IMR-90 (cell line): ENCODE measurements at regions not wholly inside any gene's neighbourhood (a gene's known extent, or its start where the extent isn't known, plus 50 kb on each side); places are given as distances from the start of the nearest gene placed in this dataset.

Experiments
- ATAC-seq: fragments of 200-7000 bp; cut with Tn5 transposase; 2 replicates; pipeline ENCODE4 v1.9.1; 2020; ENCODE audit warnings: low read depth, mild to moderate bottlenecking, moderate library complexity
- BruUV-seq: library from RNA; stranded (reverse); fragments of 400-500 nt; replicated peaks from 2 replicates; lab custom pipeline; 2021; lab: Mats Ljungman, UMichigan
- CTCF ChIA-PET: fragments of 300-600 bp; formaldehyde crosslinking; extraction: SDS; loops from one replicate; lab custom pipeline; 2021; ENCODE audit warnings: antibody characterized with exemption; lab: Yijun Ruan, JAX
- POLR2A ChIA-PET: fragments of 300-600 bp; sonication (Branson Sonifier 250); formaldehyde crosslinking; loops from one replicate; lab custom pipeline; 2022; ENCODE audit warnings: antibody characterized with exemption; ENCODE audit not compliant: unreplicated experiment; lab: Charles Lee
- DNase-seq: peaks from one replicate; pipeline ENCODE4 v3.0.0; 2013
- H2AFZ ChIP-seq: replicated peaks from 2 replicates; pipeline ENCODE3; 2013; ENCODE audit warnings: low read length, mild to moderate bottlenecking; ENCODE audit not compliant: poor library complexity
- H2AK5ac ChIP-seq: 2 replicates; pipeline ENCODE4 v1.6.1; 2013; ENCODE audit warnings: low read depth, low read length, inconsistent platforms
- H2AK9ac ChIP-seq: replicated peaks from 2 replicates; pipeline ENCODE3; 2013; ENCODE audit warnings: mild to moderate bottlenecking, low read depth, low read length, moderate library complexity; ENCODE audit not compliant: poor library complexity
- H2BK120ac ChIP-seq: 2 replicates; pipeline ENCODE4 v1.6.1; 2013; ENCODE audit warnings: low read depth, low read length, inconsistent platforms
- H2BK15ac ChIP-seq: 3 replicates; pipeline ENCODE4 v1.6.1; 2013; ENCODE audit warnings: low read depth, low read length, inconsistent platforms
- H2BK20ac ChIP-seq: 2 replicates; pipeline ENCODE4 v1.6.1; 2013; ENCODE audit warnings: low read depth, mild to moderate bottlenecking, inconsistent platforms, low read length, moderate library complexity
- H2BK5ac ChIP-seq: 2 replicates; pipeline ENCODE4 v1.6.1; 2013; ENCODE audit warnings: mild to moderate bottlenecking, low read depth, low read length, inconsistent platforms; ENCODE audit not compliant: poor library complexity, severe bottlenecking
- H3K14ac ChIP-seq: replicated peaks from 2 replicates; pipeline ENCODE4 v1.6.1; 2013; ENCODE audit warnings: low read depth, low read length, inconsistent platforms
- H3K18ac ChIP-seq: 2 replicates; pipeline ENCODE4 v1.6.1; 2013; ENCODE audit warnings: low read depth, low read length, control low read depth
- H3K23ac ChIP-seq: 2 replicates; pipeline ENCODE4 v1.6.1; 2013; ENCODE audit warnings: low read depth, low read length, inconsistent platforms
- H3K27ac ChIP-seq: 2 replicates; pipeline ENCODE4 v1.5.1; 2013; ENCODE audit warnings: mild to moderate bottlenecking, control low read depth, low read length; ENCODE audit not compliant: insufficient read depth
- H3K27me3 ChIP-seq: 2 replicates; pipeline ENCODE4 v1.6.1; 2013; ENCODE audit warnings: low read length; ENCODE audit not compliant: control insufficient read depth, insufficient read depth
- H3K36me3 ChIP-seq: 2 replicates; pipeline ENCODE4 v1.6.1; 2013; ENCODE audit warnings: low read length, mixed read lengths; ENCODE audit not compliant: control insufficient read depth, insufficient read depth
- H3K4ac ChIP-seq: 2 replicates; pipeline ENCODE4 v1.6.1; 2013; ENCODE audit warnings: low read depth, low read length, inconsistent platforms
- H3K4me1 ChIP-seq: 2 replicates; pipeline ENCODE4 v1.6.1; 2013; ENCODE audit warnings: low read length, mixed read lengths; ENCODE audit not compliant: control insufficient read depth, insufficient read depth
- H3K4me2 ChIP-seq: 2 replicates; pipeline ENCODE4 v1.6.1; 2013; ENCODE audit warnings: low read depth, mild to moderate bottlenecking, control low read depth, low read length, moderate library complexity
- H3K4me3 ChIP-seq: 2 replicates; pipeline ENCODE4 v1.5.1; 2013; ENCODE audit warnings: low read depth, mild to moderate bottlenecking, control low read depth, low read length, moderate library complexity; ENCODE audit not compliant: insufficient read depth
- H3K56ac ChIP-seq: 2 replicates; pipeline ENCODE4 v1.6.1; 2013; ENCODE audit warnings: low read length, inconsistent platforms; ENCODE audit not compliant: insufficient read depth; ENCODE audit errors: extremely low read depth
- H3K79me1 ChIP-seq, 2 experiments: 2 replicates each; pipeline ENCODE4 v1.6.1; 2013; ENCODE audit warnings: low read length in 2 of 2, inconsistent platforms in 1 of 2, low read depth in 1 of 2
- H3K9ac ChIP-seq: 2 replicates; pipeline ENCODE4 v1.6.1; 2013; ENCODE audit warnings: low read depth, low read length, control low read depth
- H3K9me1 ChIP-seq: 2 replicates; pipeline ENCODE4 v1.6.1; 2013; ENCODE audit warnings: low read length, inconsistent platforms; ENCODE audit not compliant: insufficient read depth
- H3K9me3 ChIP-seq: 2 replicates; pipeline ENCODE4 v1.6.1; 2013; ENCODE audit warnings: low read length; ENCODE audit not compliant: control insufficient read depth, insufficient read depth
- H4K20me1 ChIP-seq: 2 replicates; pipeline ENCODE4 v1.6.1; 2013; ENCODE audit warnings: low read length, inconsistent platforms; ENCODE audit not compliant: insufficient read depth
- H4K5ac ChIP-seq: 2 replicates; pipeline ENCODE4 v1.6.1; 2013; ENCODE audit warnings: mild to moderate bottlenecking, low read depth, low read length, control low read depth
- H4K8ac ChIP-seq, 2 experiments: 2 replicates each; pipeline ENCODE4 v1.6.1; 2013; ENCODE audit warnings: low read depth in 2 of 2, low read length in 2 of 2, control low read depth in 1 of 2, inconsistent platforms in 1 of 2
- H4K91ac ChIP-seq: 2 replicates; pipeline ENCODE4 v1.6.1; 2013; ENCODE audit warnings: low read depth, low read length, inconsistent platforms; ENCODE audit not compliant: insufficient read depth
- BHLHE40 ChIP-seq: fragments of 150-350 bp; IDR thresholded peaks from 2 replicates; pipeline ENCODE4 v1.6.1; 2016; ENCODE audit warnings: mild to moderate bottlenecking, low read depth, low read length
- CEBPB ChIP-seq: IDR thresholded peaks from 2 replicates; pipeline ENCODE4 v1.6.1; 2012; ENCODE audit warnings: low read depth, low read length, improper control_type of control experiment
- CHD1 ChIP-seq: IDR thresholded peaks from 2 replicates; pipeline ENCODE4 v1.6.1; 2012; ENCODE audit warnings: low read depth, low read length, improper control_type of control experiment
- CTCF ChIP-seq: conservative IDR thresholded peaks from 2 replicates; pipeline ENCODE4 v1.5.1; 2012; ENCODE audit warnings: mild to moderate bottlenecking, low read depth, low read length, improper control_type of control experiment
- ELK1 ChIP-seq: fragments of 150-350 bp; IDR thresholded peaks from 2 replicates; pipeline ENCODE4 v1.6.1; 2016; ENCODE audit warnings: low read depth, mild to moderate bottlenecking, low read length, moderate library complexity, borderline replicate concordance
- FOS ChIP-seq: fragments of 150-350 bp; IDR thresholded peaks from 2 replicates; pipeline ENCODE4 v1.6.1; 2016; ENCODE audit warnings: low read depth, low read length
- MAFK ChIP-seq: IDR thresholded peaks from 2 replicates; pipeline ENCODE4 v1.6.1; 2012; ENCODE audit warnings: low read depth, low read length, improper control_type of control experiment
- MAZ ChIP-seq: IDR thresholded peaks from 2 replicates; pipeline ENCODE4 v1.6.1; 2012; ENCODE audit warnings: low read depth, mild to moderate bottlenecking, low read length, improper control_type of control experiment, moderate library complexity, borderline replicate concordance
- MXI1 ChIP-seq: IDR thresholded peaks from 2 replicates; pipeline ENCODE4 v1.6.1; 2012; ENCODE audit warnings: low read depth, mild to moderate bottlenecking, low read length, moderate library complexity, borderline replicate concordance
- NFE2L2 ChIP-seq: fragments of 150-350 bp; IDR thresholded peaks from 2 replicates; pipeline ENCODE4 v1.6.1; 2016; ENCODE audit warnings: low read depth, mild to moderate bottlenecking, low read length
- POLR2A ChIP-seq: IDR thresholded peaks from 2 replicates; pipeline ENCODE4 v1.6.1; 2012; ENCODE audit warnings: mild to moderate bottlenecking, low read depth, low read length
- RAD21 ChIP-seq: IDR thresholded peaks from 2 replicates; pipeline ENCODE4 v1.6.1; 2012; ENCODE audit warnings: low read length, improper control_type of control experiment
- RCOR1 ChIP-seq: IDR thresholded peaks from 2 replicates; pipeline ENCODE4 v1.6.1; 2012; ENCODE audit warnings: mild to moderate bottlenecking, low read length, improper control_type of control experiment; ENCODE audit not compliant: insufficient replicate concordance
- RFX5 ChIP-seq: IDR thresholded peaks from 2 replicates; pipeline ENCODE4 v1.8.0; 2012; ENCODE audit warnings: low read depth, mild to moderate bottlenecking, low read length, moderate library complexity
- SMC3 ChIP-seq: fragments of 150-350 bp; IDR thresholded peaks from 2 replicates; pipeline ENCODE4 v1.6.1; 2016; ENCODE audit warnings: low read depth, mild to moderate bottlenecking, antibody characterized with exemption, low read length, moderate library complexity
- USF2 ChIP-seq: fragments of 150-350 bp; IDR thresholded peaks from 2 replicates; pipeline ENCODE4 v1.6.1; 2017; ENCODE audit warnings: mild to moderate bottlenecking, antibody characterized with exemption, low read length, low read depth
- WGBS, 2 experiments: methylation state at CpG; one replicate each; pipeline versions ENCODE4 v1.1.5 to v1.1.7; 2013; ENCODE audit warnings: missing lambda C conversion rate in 2 of 2; ENCODE audit not compliant: insufficient read length in 1 of 2; ENCODE audit errors: extremely low coverage in 2 of 2; 5-methylcytosine and 5-hydroxymethylcytosine counted together
- dilution Hi-C: fragments of 300-500 bp; cut with HindIII; formaldehyde crosslinking; loops from one replicate; pipeline ENCODE4 v1.14.3; 2018; ENCODE audit warnings: low sequenced_read_pairs; ENCODE audit not compliant: unreplicated experiment
- in situ Hi-C: fragments of 300-500 bp; cut with MboI; formaldehyde crosslinking; loops from 3 replicates; pipeline ENCODE4 v1.14.3; 2019; ENCODE audit warnings: low sequenced_read_pairs, inconsistent platforms, mixed read lengths
- intact Hi-C: fragments of 100-400 bp; cut with micrococcal nuclease; formaldehyde crosslinking; loops from 2 replicates; pipeline ENCODE4 v1.10.0; 2022

GRCh38 chr1:93770640-93771039 is 89.0 kb upstream of the BCAR3 start:
- Histone ChIP-seq H3K56ac (no peak overlapping the region), H3K18ac (no peak overlapping the region), H3K36me3 (no peaks in the 10 kb centered on the region), H4K91ac (no peak overlapping the region), H3K4me3 (no peak overlapping the region), H3K79me1 (no peaks in the 10 kb centered on the region), H3K23ac (no peak overlapping the region), H3K4me2 (no peak overlapping the region), H3K27ac (no peak overlapping the region), H3K9me3 (no peaks in the 10 kb centered on the region), H2BK20ac (no peak overlapping the region), H2BK5ac (no peak overlapping the region), H3K9me1 (no peaks in the 10 kb centered on the region), H3K14ac (no peak overlapping the region), H4K5ac (no peak overlapping the region), H4K20me1 (no peaks in the 10 kb centered on the region), H2AK9ac (no peak overlapping the region), H2BK15ac (no peak overlapping the region), H4K8ac (no peak overlapping the region), H3K9ac (no peak overlapping the region), H2AK5ac (no peak overlapping the region), H3K27me3 (peaks cover 19% of the 10 kb centered on the region; the same call in 1 of the 2 replicates), H2AFZ (no peak overlapping the region), H3K4me1 (peaks cover 7% of the 10 kb centered on the region), H2BK120ac (no peak overlapping the region), H3K4ac (no peak overlapping the region)
- WGBS, 2 experiments: 60% methylated on average over 1 of the region's 2 CpGs; no CpG with 5 or more reads in 1 of the 2 experiments
- in situ Hi-C loops: no loop called here
- no peak for ATAC-seq
- ChIA-PET CTCF (interaction anchor here (0.6 to 0.8 kb wide), 2 partner anchors 12 to 18 kb away, joined by 3 read pairs; no protein-coding TSS in a partner anchor), POLR2A (no interaction called here)
- TF ChIP-seq ELK1: no peak
- TF ChIP-seq RCOR1: no peak
- no peak for TF ChIP-seq MAZ
- TF ChIP-seq POLR2A: no peak
- no peak for TF ChIP-seq SMC3
- no peak for TF ChIP-seq MAFK
- TF ChIP-seq CTCF: no peak
- no peak for TF ChIP-seq CHD1
- no peak for TF ChIP-seq FOS
- TF ChIP-seq RFX5: no peak
- no peak for TF ChIP-seq CEBPB
- no peak for TF ChIP-seq MXI1
- no peak for TF ChIP-seq RAD21
- no peak for TF ChIP-seq NFE2L2
- TF ChIP-seq BHLHE40: no peak
- no peak for TF ChIP-seq USF2
- BruUV-seq: no TSS peak
- dilution Hi-C loops: no loop called here
- peak; percentile 27 for DNase-seq
- intact Hi-C loops: no loop called here
